Heart right ventricle (tissue), 16 donors: ENCODE measurements at regions not wholly inside any gene's neighbourhood (a gene's known extent, or its start where the extent isn't known, plus 50 kb on each side); places are given as distances from the start of the nearest gene placed in this dataset.

Experiments used
- ATAC-seq, 8 donors: fragments of 200-7000 bp; cut with Tn5 transposase; one replicate each; pipeline ENCODE4 v1.9.1; 2020; ENCODE audit warnings: mild to moderate bottlenecking in 8 of 8, moderate library complexity in 8 of 8, moderate number of reproducible peaks in 1 of 8
- DNase-seq, 2 donors: peaks; one replicate each; pipeline ENCODE4 v3.0.0-alpha.2; 2020
- H3K27ac ChIP-seq, 10 donors: fragments of 200-600 bp; sonication (generic) in 2 of 10; one replicate each; pipeline versions ENCODE4 v1.5.0 to v1.8.0; 2020 to 2022; ENCODE audit warnings: mild to moderate bottlenecking in 3 of 10
- H3K27me3 ChIP-seq, 7 donors: fragments of 200-600 bp; one replicate each; pipeline ENCODE4 v1.8.0; 2021 to 2022; ENCODE audit warnings: mild to moderate bottlenecking in 2 of 7
- H3K36me3 ChIP-seq, 9 donors: fragments of 200-600 bp; sonication (generic) in 1 of 9; one replicate each; pipeline versions ENCODE4 v1.5.0 to v1.8.0; 2020 to 2022; ENCODE audit warnings: mild to moderate bottlenecking in 2 of 9
- H3K4me1 ChIP-seq, 9 donors: fragments of 200-600 bp; sonication (generic) in 1 of 9; one replicate each; pipeline versions ENCODE4 v1.5.0 to v1.8.0; 2020 to 2022; ENCODE audit warnings: mild to moderate bottlenecking in 4 of 9
- H3K4me3 ChIP-seq, 10 donors: fragments of 200-600 bp; sonication (generic) in 2 of 10; one replicate each; pipeline versions ENCODE4 v1.5.0 to v1.8.0; 2020 to 2022; ENCODE audit warnings: mild to moderate bottlenecking in 7 of 10, moderate library complexity in 2 of 10
- H3K9me3 ChIP-seq, 11 donors: fragments of 200-600 bp in 10 of 11; sonication (generic) in 2 of 11; one replicate each; pipeline versions ENCODE4 v1.5.0 to v1.8.0; 2013 to 2022; ENCODE audit warnings: mild to moderate bottlenecking in 2 of 11, control low read depth in 1 of 11, moderate library complexity in 1 of 11
- CTCF ChIP-seq, 9 donors: fragments of 200-600 bp; sonication (generic) in 2 of 9; IDR thresholded peaks; one replicate each; pipeline versions ENCODE4 v1.5.0 to v1.8.0; 2021 to 2022; ENCODE audit warnings: antibody characterized with exemption in 9 of 9, mild to moderate bottlenecking in 5 of 9, moderate library complexity in 1 of 9
- WGBS, 2 donors: extraction: QIAGEN DNeasy Blood & Tissue Kit; methylation state at CpG; one replicate each; pipeline ENCODE4 v1.1.7; 2013; ENCODE audit warnings: inconsistent platforms in 1 of 2; 5-methylcytosine and 5-hydroxymethylcytosine counted together
- intact Hi-C, 10 donors: fragments of 100-400 bp; cut with DNase I; formaldehyde crosslinking; loops; one replicate each; pipeline versions ENCODE4 v1.11.1 to v1.14.2; 2022
- donor health status: Arrhythmogenic right ventricular cardiomyopathy.
- donor health status: ischemic (EF 13 %, LVEDD 7.1; RV severe dilation, severe dysfunction).
- donor health status: healthy with polysubstance abuse.
- donor health status: DM: no; HTN: yes; CAD: no.
- donor health status: DM: no; HTN: no; CAD: no.
- donor health status: ischemic (EF 25% LVEDD 6.9; RV normal size, moderate dysfunction).
- donor health status: ischemic (EF 25% LVEDD 5.7; RV mildly dilated, moderate dysfunction).
- donor health status: healthy.
- donor health status: DM: yes; HTN: yes; CAD: no.
- donor health status: Ischemic cardiomyopathy.
- donor health status: ischemic (EF 35%, LVEDD 5.7; RV mildly dilated, moderate dysfunction).
- donor health status: nonischemic (EF 11% LVEDD 7.7; RV severe dilation, severe dysfunction).
- donor health status: DM: yes; HTN: yes; CAD: no.
- donor health status: PGD.
- donor health status: ischemic (EF 29% LVEDD 5.4; RV normal size, mild dysfunction).
- donor health status: nonischemic (EF 23%, LVEDD 6.1; RV moderate dilation, normal function).

- 92 to 93% methylated on average over 3 of the region's 3 CpGs for WGBS, 2 donors
- Histone ChIP-seq H3K27me3 (no peaks in the 10 kb centered on the region), H3K36me3 (no peaks in the 10 kb centered on the region), H3K4me3 (no peak overlapping the region), H3K4me1 (no peaks in the 10 kb centered on the region), H3K9me3 (no peaks in the 10 kb centered on the region), H3K27ac (no peak overlapping the region)
- no peak for ATAC-seq
- intact Hi-C loops, result no loop called here
- no peak for TF ChIP-seq CTCF (IDR thresholded peaks at IDR 0.05)
- DNase-seq, result no peak
Measured at GRCh38 chr3:24944805-24945520, 450.3 kb upstream of the THRB start.

DNA sequence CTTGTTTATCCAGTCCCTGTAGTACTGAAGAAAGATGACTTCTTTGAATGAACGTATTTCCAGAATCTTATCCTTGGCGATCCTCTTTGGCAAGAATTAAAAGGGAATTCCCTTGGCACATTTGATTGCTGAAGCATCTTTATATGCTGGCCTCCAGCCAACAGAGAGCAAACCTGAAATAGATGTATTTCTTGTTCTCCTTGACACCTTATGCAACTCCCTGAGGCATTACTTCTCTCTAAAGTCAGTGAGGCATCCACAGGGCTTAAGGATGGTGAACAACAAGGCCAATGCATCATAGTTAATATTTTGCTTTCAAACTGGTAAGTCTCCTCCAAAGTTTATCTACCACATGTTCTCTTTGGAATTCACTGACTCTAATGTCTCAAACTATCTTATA, 450.9 kb upstream of the THRB start:
- no peaks in the 10 kb centered on the region for H3K4me1 ChIP-seq
- H3K36me3 ChIP-seq, result no peaks in the 10 kb centered on the region
- TF ChIP-seq CTCF (IDR thresholded peaks at IDR 0.05), result no peak
- intact Hi-C loops, result no loop called here
- 41 to 64% methylated on average over 2 of the region's 2 CpGs for WGBS, 2 donors
- no peak for DNase-seq
- no peak overlapping the region for H3K27ac ChIP-seq
- H3K27me3 ChIP-seq, result no peaks in the 10 kb centered on the region
- H3K9me3 ChIP-seq, result no peaks in the 10 kb centered on the region
- H3K4me3 ChIP-seq, result no peak overlapping the region
- no peak for ATAC-seq

DNA sequence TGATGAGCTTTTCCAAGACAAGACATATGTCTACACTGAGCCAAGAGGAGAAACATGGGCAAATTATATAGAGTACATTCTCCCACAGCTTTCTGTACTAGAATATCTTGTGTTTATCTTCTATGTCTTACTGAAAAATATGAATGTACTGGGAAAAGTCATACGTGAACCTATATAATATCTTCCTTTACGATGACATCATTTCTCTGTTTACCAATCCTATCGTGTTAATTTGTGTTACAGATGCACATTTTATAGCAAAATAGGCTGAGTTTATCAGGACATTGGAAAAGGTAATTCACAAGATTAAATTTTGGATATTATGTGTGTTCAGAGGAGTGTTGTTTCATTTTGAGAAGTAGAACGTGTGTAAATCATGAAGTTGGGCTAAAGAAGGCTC, 452.5 kb upstream of the THRB start:
- H3K4me1 ChIP-seq, result no peaks in the 10 kb centered on the region
- DNase-seq, result no peak
- H3K4me3 ChIP-seq, result no peak overlapping the region
- ATAC-seq, result no peak
- no peaks in the 10 kb centered on the region for H3K36me3 ChIP-seq
- WGBS, 2 donors, result 85 to 92% methylated on average over 4 of the region's 4 CpGs
- no peak for TF ChIP-seq CTCF (IDR thresholded peaks at IDR 0.05)
- no peaks in the 10 kb centered on the region for H3K9me3 ChIP-seq
- no peak overlapping the region for H3K27ac ChIP-seq
- intact Hi-C loops, result no loop called here
- no peaks in the 10 kb centered on the region for H3K27me3 ChIP-seq

GRCh38 chr3:24951180-24951579, 456.5 kb upstream of the THRB start:
- no peak for DNase-seq
- Histone ChIP-seq H3K4me3 (no peak overlapping the region), H3K27me3 (peaks cover 0 to 3% (median 0%) of the 10 kb centered on the region in 7 donors), H3K27ac (no peak overlapping the region), H3K36me3 (no peaks in the 10 kb centered on the region), H3K9me3 (no peaks in the 10 kb centered on the region), H3K4me1 (no peaks in the 10 kb centered on the region)
- no peak for ATAC-seq
- intact Hi-C loops, result loop anchor here in 2 of 10 donors (10.0 kb wide), 2 partner anchors 144 to 634 kb away; no protein-coding TSS in a partner anchor
- TF ChIP-seq CTCF (IDR thresholded peaks at IDR 0.05), result no peak
- 84 to 90% methylated on average over 4 of the region's 4 CpGs for WGBS, 2 donors
